ENCODE measurements at regions not wholly inside any gene's neighbourhood (a gene's known extent, or its start where the extent isn't known, plus 50 kb on each side); places are given as distances from the start of the nearest gene placed in this dataset.

GRCh38 chr2:194151231-194151630, 1505.8 kb upstream of the SLC39A10 start:
- H3K4me1 ChIP-seq (ENCODE audit: control insufficient read depth in 1 of 2, insufficient read depth in 2 of 2, low read depth in 1 of 2, low read length in 1 of 2): no peaks in the 10 kb centered on the region
- no peak for TF ChIP-seq USF1 (IDR thresholded peaks at IDR 0.05; ENCODE audit: borderline replicate concordance, low read depth)
- TF ChIP-seq EZH2phosphoT487 (IDR thresholded peaks at IDR 0.05; ENCODE audit: borderline replicate concordance, low read depth): no peak
- TF ChIP-seq MAX (IDR thresholded peaks at IDR 0.05; ENCODE audit: low read depth): no peak
- no peak for TF ChIP-seq SMC3 (IDR thresholded peaks at IDR 0.05; ENCODE audit: low read depth, low read length)
- TF ChIP-seq PBX3 (IDR thresholded peaks at IDR 0.05): no peak
- TF ChIP-seq NFIC (IDR thresholded peaks at IDR 0.05; ENCODE audit: borderline replicate concordance): no peak
- no peak for TF ChIP-seq RFX5 (IDR thresholded peaks at IDR 0.05; ENCODE audit: low read length)
- TF ChIP-seq RAD21 (IDR thresholded peaks at IDR 0.05; ENCODE audit: low read length): no peak
- TF ChIP-seq REST (IDR thresholded peaks at IDR 0.05; ENCODE audit: low read depth, low read length): no peak
- no peak for TF ChIP-seq RCOR1 (IDR thresholded peaks at IDR 0.05; ENCODE audit: low read length)
- H3K79me2 ChIP-seq (ENCODE audit: insufficient read depth): no peaks in the 10 kb centered on the region
- DNase-seq: no peak
- H3K4me2 ChIP-seq: no peak overlapping the region
- no peaks in the 10 kb centered on the region for H3K36me3 ChIP-seq (replicated peaks in 1 of 2; ENCODE audit: control insufficient read depth in 1 of 2, insufficient read depth in 2 of 2, low read length in 1 of 2)
- no peak overlapping the region for H3K9ac ChIP-seq
- no peaks in the 10 kb centered on the region for H3K9me2 ChIP-seq
- H4K20me1 ChIP-seq (ENCODE audit: insufficient read depth): no peaks in the 10 kb centered on the region
- CTCF ChIA-PET: no interaction called here
- H3K27me3 ChIP-seq (ENCODE audit: insufficient read depth): no peaks in the 10 kb centered on the region
- WGBS (ENCODE audit: low lambda C conversion rate): 3% methylated on average over 1 of the region's 1 CpG
- no peak overlapping the region for H2AFZ ChIP-seq (ENCODE audit: low read depth)
- POLR2A ChIA-PET: no interaction called here
- no peaks in the 10 kb centered on the region for H3K9me3 ChIP-seq
- no peak overlapping the region for H3K4me3 ChIP-seq (ENCODE audit: low read depth in 2 of 2, low read length in 1 of 2)
- no peaks in the 10 kb centered on the region for H3F3A ChIP-seq (replicated peaks; ENCODE audit: insufficient read depth)
- no peak overlapping the region for H3K27ac ChIP-seq (ENCODE audit: low read depth in 2 of 2, low read length in 1 of 2)

GRCh38 chr2:194135463-194135862, 1521.6 kb upstream of the SLC39A10 start:
- Histone ChIP-seq H4K20me1 (ENCODE audit: insufficient read depth) (no peaks in the 10 kb centered on the region), H3K4me1 (ENCODE audit: control insufficient read depth in 1 of 2, insufficient read depth in 2 of 2, low read depth in 1 of 2, low read length in 1 of 2) (no peaks in the 10 kb centered on the region), H3K79me2 (ENCODE audit: insufficient read depth) (no peaks in the 10 kb centered on the region), H3K4me3 (ENCODE audit: low read depth in 2 of 2, low read length in 1 of 2) (no peak overlapping the region), H3F3A (replicated peaks; ENCODE audit: insufficient read depth) (no peaks in the 10 kb centered on the region), H3K9me3 (no peaks in the 10 kb centered on the region), H3K9me2 (no peaks in the 10 kb centered on the region), H2AFZ (ENCODE audit: low read depth) (no peak overlapping the region), H3K36me3 (replicated peaks in 1 of 2; ENCODE audit: control insufficient read depth in 1 of 2, insufficient read depth in 2 of 2, low read length in 1 of 2) (no peaks in the 10 kb centered on the region), H3K27me3 (ENCODE audit: insufficient read depth) (no peaks in the 10 kb centered on the region), H3K27ac (ENCODE audit: low read depth in 2 of 2, low read length in 1 of 2) (no peak overlapping the region), H3K9ac (no peak overlapping the region), H3K4me2 (no peak overlapping the region)
- ChIA-PET POLR2A (no interaction called here), CTCF (no interaction called here)
- WGBS (ENCODE audit: low lambda C conversion rate): 8% methylated on average over 8 of the region's 8 CpGs
- TF ChIP-seq SMC3 (IDR thresholded peaks at IDR 0.05; ENCODE audit: low read depth, low read length) (no peak), PBX3 (IDR thresholded peaks at IDR 0.05) (no peak), TEAD4 (IDR thresholded peaks at IDR 0.05; ENCODE audit: borderline replicate concordance, insufficient read depth) (no peak)
- DNase-seq: no peak
